ENCODE measurements at regions not wholly inside any gene's neighbourhood (a gene's known extent, or its start where the extent isn't known, plus 50 kb on each side); places are given as distances from the start of the nearest gene placed in this dataset.

- H3K4me3 ChIP-seq (ENCODE audit: low read depth, low read length), result no peak overlapping the region
- TF ChIP-seq, protein P1, sequence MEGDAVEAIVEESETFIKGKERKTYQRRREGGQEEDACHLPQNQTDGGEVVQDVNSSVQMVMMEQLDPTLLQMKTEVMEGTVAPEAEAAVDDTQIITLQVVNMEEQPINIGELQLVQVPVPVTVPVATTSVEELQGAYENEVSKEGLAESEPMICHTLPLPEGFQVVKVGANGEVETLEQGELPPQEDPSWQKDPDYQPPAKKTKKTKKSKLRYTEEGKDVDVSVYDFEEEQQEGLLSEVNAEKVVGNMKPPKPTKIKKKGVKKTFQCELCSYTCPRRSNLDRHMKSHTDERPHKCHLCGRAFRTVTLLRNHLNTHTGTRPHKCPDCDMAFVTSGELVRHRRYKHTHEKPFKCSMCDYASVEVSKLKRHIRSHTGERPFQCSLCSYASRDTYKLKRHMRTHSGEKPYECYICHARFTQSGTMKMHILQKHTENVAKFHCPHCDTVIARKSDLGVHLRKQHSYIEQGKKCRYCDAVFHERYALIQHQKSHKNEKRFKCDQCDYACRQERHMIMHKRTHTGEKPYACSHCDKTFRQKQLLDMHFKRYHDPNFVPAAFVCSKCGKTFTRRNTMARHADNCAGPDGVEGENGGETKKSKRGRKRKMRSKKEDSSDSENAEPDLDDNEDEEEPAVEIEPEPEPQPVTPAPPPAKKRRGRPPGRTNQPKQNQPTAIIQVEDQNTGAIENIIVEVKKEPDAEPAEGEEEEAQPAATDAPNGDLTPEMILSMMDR (IDR thresholded peaks at IDR 0.05; ENCODE audit: insufficient read depth, low read depth, low read length, missing control alignments), result no peak
- DNase-seq (ENCODE audit: low read depth), result no peak
Measured at GRCh38 chr9:129486756-129487657, 133.9 kb downstream of the C9orf50 start.

- H3K4me3 ChIP-seq (ENCODE audit: low read depth, low read length), result no peak overlapping the region
- no peak for DNase-seq (ENCODE audit: low read depth)
- TF ChIP-seq, protein P1 (IDR thresholded peaks at IDR 0.05; ENCODE audit: insufficient read depth, low read depth, low read length, missing control alignments), result no peak
Measured at GRCh38 chr9:129485145-129485774, 135.6 kb downstream of the C9orf50 start.

DNA sequence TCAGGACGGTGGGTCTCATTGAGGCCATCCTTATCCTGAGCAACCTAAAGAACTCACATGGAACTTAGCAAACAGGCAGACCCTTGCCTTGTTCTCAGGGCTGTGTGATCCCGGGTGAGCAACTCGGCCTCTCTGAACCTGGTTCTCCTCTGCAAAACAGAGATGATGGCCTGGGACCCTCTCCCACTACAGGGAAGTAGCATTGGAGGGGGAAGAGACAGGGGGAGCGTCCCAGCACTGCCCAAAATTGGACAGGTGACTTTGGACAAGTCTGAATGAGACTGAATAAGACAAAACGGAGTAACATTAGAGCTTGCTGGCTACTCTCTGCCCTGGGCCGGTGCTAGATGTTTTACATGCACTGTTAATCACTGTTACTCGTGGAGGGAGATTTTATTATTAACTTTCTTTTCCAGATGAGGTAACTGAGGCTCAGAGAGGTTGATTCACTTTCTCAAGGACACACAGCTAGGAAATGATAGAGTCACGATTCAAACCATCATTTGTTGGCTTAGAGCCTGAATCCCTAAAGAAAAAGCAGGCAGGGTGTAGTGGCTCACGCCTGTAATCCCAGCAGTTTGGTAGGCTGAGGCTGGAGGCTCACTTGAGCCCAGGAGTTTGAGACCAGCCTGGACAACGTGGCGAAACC lies 136.4 kb downstream of the C9orf50 start:
- no peak overlapping the region for H3K4me3 ChIP-seq (ENCODE audit: low read depth, low read length)
- TF ChIP-seq, protein P1 (IDR thresholded peaks at IDR 0.05; ENCODE audit: insufficient read depth, low read depth, low read length, missing control alignments), result no peak
- DNase-seq (ENCODE audit: low read depth), result no peak

GRCh38 chr9:129483415-129484351 lies 137.2 kb downstream of the C9orf50 start:
- no peak overlapping the region for H3K4me3 ChIP-seq (ENCODE audit: low read depth, low read length)
- TF ChIP-seq, protein P1 (IDR thresholded peaks at IDR 0.05; ENCODE audit: insufficient read depth, low read depth, low read length, missing control alignments), result no peak
- no peak for DNase-seq (ENCODE audit: low read depth)

DNA sequence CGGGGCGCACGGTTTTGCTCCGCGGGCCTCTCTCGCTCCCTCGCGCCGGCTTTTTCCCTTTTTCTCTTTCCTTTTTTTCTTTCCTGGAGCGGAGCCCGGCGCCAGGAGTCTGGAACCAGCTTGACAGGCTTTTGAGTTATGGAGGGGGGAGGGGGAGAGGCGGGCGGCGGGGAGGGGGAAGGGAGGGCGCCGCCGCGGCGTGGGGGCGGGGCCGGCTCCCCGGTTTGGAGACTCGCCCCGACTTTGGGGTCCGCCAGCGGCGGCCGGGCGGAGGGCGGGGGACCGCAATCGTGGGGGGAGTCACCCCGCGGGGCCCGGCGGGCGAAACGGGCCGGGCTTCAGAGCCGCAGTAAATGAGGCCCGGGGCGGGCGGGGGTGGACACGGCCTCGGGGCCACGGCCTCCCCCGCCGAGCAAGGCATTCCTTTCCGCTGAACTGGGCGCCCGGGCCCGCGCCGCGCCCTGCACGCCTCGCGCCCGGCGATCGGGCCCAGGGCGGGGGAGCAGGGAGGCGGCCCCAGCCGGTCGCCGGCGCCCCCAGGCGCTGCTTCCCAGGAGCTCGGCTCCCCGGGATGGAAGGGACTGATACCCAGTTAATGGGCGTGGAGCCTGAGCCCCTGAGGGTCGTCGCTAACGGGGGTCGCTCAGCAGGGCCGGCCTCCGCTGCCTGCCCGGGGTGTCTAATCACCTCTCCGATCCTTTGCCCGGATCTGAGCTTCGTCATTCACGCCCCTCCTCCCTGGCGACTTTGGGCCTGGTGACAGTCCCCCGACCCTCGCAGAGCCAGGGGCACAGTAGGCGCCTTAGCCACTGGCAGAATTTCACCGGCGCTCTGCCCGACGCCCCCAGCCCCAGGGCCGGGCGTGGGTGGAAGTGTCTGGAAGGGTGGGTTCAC lies 138.1 kb downstream of the C9orf50 start:
- no peak overlapping the region for H3K4me3 ChIP-seq (ENCODE audit: low read depth, low read length)
- DNase-seq (ENCODE audit: low read depth), result no peak
- TF ChIP-seq, protein P1 (IDR thresholded peaks at IDR 0.05; ENCODE audit: insufficient read depth, low read depth, low read length, missing control alignments), result no peak
